Erythroblast (primary cell): ENCODE measurements at regions not wholly inside any gene's neighbourhood (a gene's known extent, or its start where the extent isn't known, plus 50 kb on each side); places are given as distances from the start of the nearest gene placed in this dataset.

Experiments
- GATA1 ChIP-seq: IDR thresholded peaks from 2 replicates; pipeline ENCODE4 v1.6.1; 2011; ENCODE audit warnings: low read depth, mild to moderate bottlenecking, control low read depth, low read length, moderate library complexity
- POLR2A ChIP-seq: IDR thresholded peaks from 2 replicates; pipeline ENCODE4 v1.6.1; 2011; ENCODE audit warnings: mild to moderate bottlenecking, low read length

- TF ChIP-seq POLR2A (no peak), GATA1 (no peak)
These were observed 178.4 kb upstream of the ZNF184 start for GRCh38 chr6:27651371-27651732.
